Subcutaneous abdominal adipose tissue (tissue), 5 donors: ENCODE measurements at regions not wholly inside any gene's neighbourhood (a gene's known extent, or its start where the extent isn't known, plus 50 kb on each side); places are given as distances from the start of the nearest gene placed in this dataset.

Experiments
- H3K27ac ChIP-seq: one replicate; pipeline ENCODE4 v1.7.0; 2013; ENCODE audit warnings: low read depth, mild to moderate bottlenecking, inconsistent platforms, low read length, moderate library complexity
- H3K27me3 ChIP-seq, 5 donors: one replicate each; pipeline ENCODE4 v1.7.0; 2013; ENCODE audit warnings: low read length in 5 of 5, inconsistent platforms in 1 of 5; ENCODE audit not compliant: control insufficient read depth in 5 of 5, insufficient read depth in 4 of 5
- H3K36me3 ChIP-seq, 5 donors: one replicate each; pipeline ENCODE4 v1.7.0; 2013; ENCODE audit warnings: low read length in 5 of 5; ENCODE audit not compliant: control insufficient read depth in 5 of 5, insufficient read depth in 5 of 5
- H3K4me1 ChIP-seq, 5 donors: one replicate each; pipeline ENCODE4 v1.7.0; 2013; ENCODE audit warnings: low read length in 5 of 5, mild to moderate bottlenecking in 3 of 5, moderate library complexity in 1 of 5; ENCODE audit not compliant: control insufficient read depth in 5 of 5, insufficient read depth in 5 of 5
- H3K4me3 ChIP-seq, 5 donors: one replicate each; pipeline ENCODE4 v1.7.0; 2013; ENCODE audit warnings: low read length in 5 of 5, low read depth in 1 of 5
- H3K9ac ChIP-seq, 5 donors: one replicate each; pipeline ENCODE4 v1.7.0; 2013; ENCODE audit warnings: low read length in 5 of 5, mild to moderate bottlenecking in 4 of 5, moderate library complexity in 3 of 5
- H3K9me3 ChIP-seq, 5 donors: one replicate each; pipeline ENCODE4 v1.7.0; 2013; ENCODE audit warnings: low read length in 5 of 5; ENCODE audit not compliant: control insufficient read depth in 5 of 5
- donor health status: healthy.
- donor health status: healthy.
- donor health status: healthy.
- donor health status: healthy.
- donor health status: healthy.

DNA sequence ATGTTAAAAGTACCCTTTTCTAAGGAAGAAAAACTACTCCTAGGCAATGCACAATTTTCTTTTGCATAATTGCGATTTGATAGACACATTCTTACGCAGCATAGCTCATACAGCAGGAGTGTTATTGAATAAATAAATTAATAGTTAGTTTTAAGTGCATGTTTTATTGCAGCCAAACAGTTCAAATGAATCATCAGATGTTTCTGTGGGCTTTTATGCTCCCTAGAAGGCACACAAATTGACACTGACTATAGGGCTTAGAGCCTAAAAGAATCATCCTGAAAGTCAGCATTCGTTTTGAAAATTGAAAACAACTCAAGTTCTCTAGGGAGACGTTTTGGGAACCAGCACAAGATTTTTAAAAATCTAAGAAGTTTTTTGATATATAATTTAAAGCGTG lies 411.9 kb downstream of the HLX start:
- H3K27ac ChIP-seq, result no peak overlapping the region
- no peaks in the 10 kb centered on the region for H3K36me3 ChIP-seq
- H3K4me3 ChIP-seq, result no peak overlapping the region
- no peaks in the 10 kb centered on the region for H3K27me3 ChIP-seq
- no peak overlapping the region for H3K9ac ChIP-seq
- no peaks in the 10 kb centered on the region for H3K9me3 ChIP-seq
- no peaks in the 10 kb centered on the region for H3K4me1 ChIP-seq

DNA sequence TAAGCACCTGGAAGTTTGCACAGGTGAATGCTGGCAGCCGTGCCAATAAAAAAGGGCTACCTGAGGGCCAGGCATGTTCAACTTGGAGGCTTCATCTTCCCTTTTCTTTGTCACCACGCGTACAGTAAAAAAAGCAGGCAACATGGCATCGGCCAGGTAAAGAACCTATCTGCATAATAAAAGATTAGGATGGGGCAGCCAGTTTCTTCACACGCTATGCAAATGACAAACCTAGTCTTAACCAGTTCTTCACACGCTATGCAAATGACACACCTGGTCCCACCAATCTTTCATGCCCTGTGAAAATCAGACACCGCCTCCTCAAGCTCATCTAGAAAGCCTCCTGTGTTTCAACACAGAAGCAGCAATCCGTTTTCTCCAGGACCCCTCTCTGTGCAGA lies 413.4 kb downstream of the HLX start:
- Histone ChIP-seq H3K9ac (no peak overlapping the region), H3K36me3 (no peaks in the 10 kb centered on the region), H3K9me3 (no peaks in the 10 kb centered on the region), H3K4me3 (no peak overlapping the region), H3K27ac (no peak overlapping the region), H3K27me3 (no peaks in the 10 kb centered on the region), H3K4me1 (no peaks in the 10 kb centered on the region)

DNA sequence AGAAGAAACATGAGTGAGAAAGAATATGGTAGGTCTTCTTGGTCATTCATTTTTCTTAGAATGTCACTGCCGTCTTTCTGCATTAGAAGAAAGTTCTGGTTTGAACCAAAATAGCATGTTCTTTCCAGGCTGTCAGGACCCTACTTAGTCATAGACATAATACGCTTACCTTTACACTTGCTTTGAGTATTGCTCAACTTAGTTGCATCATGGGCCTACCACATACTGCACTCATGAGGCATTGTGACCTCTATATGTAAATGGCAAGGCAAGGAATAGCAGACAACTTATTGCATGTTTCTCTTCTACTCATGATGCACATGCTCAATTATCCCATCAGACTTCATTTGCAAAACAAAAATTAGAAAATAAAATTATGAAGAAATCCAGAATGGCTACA lies 415.0 kb downstream of the HLX start:
- H3K36me3 ChIP-seq, result no peaks in the 10 kb centered on the region
- no peak overlapping the region for H3K9ac ChIP-seq
- H3K4me1 ChIP-seq, result no peaks in the 10 kb centered on the region
- H3K9me3 ChIP-seq, result no peaks in the 10 kb centered on the region
- H3K27ac ChIP-seq, result no peak overlapping the region
- H3K4me3 ChIP-seq, result no peak overlapping the region
- no peaks in the 10 kb centered on the region for H3K27me3 ChIP-seq

DNA sequence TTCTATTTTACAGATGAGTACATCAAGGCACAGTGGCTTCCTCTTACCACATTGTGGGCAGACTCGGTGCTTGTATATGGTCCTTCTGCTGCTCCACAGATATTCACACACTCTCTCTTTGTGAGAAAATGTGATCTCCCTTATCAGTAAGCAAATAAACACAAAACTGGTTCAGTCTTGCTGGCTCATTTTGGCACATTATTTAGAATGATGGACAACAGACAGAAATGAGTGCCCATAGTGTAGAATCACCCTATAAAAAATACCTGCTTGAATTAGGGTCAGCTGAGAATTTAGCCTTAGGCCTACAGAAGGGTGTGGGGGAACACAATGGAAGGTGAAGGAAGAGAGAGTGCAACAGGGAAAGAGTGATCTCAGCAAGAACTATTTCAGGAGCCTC lies 423.1 kb downstream of the HLX start:
- Histone ChIP-seq H3K4me3 (no peak overlapping the region), H3K27ac (no peak overlapping the region), H3K27me3 (no peaks in the 10 kb centered on the region), H3K36me3 (no peaks in the 10 kb centered on the region), H3K4me1 (no peaks in the 10 kb centered on the region), H3K9ac (no peak overlapping the region), H3K9me3 (no peaks in the 10 kb centered on the region)

DNA sequence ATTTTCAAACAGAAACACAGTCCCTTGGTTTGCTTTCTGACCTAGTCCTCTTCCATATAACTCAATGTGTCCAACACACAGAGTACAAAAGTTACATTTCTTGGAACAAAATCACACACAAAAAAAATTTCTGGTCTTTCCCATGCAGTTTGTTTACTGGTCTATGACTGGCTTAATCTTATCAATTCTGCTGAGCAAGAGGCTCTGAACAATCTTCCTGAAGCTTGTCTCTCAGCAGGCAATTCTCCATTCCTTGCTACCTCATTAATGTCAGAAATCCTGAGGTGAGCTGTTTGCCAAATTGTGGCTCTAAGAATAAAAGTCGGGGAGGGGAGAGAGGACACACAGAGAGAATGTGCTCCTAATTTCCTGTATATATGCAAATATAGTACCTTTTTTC lies 423.6 kb downstream of the HLX start:
- Histone ChIP-seq H3K9ac (no peak overlapping the region), H3K9me3 (no peaks in the 10 kb centered on the region), H3K4me3 (no peak overlapping the region), H3K27me3 (no peaks in the 10 kb centered on the region), H3K27ac (no peak overlapping the region), H3K36me3 (no peaks in the 10 kb centered on the region), H3K4me1 (no peaks in the 10 kb centered on the region)

DNA sequence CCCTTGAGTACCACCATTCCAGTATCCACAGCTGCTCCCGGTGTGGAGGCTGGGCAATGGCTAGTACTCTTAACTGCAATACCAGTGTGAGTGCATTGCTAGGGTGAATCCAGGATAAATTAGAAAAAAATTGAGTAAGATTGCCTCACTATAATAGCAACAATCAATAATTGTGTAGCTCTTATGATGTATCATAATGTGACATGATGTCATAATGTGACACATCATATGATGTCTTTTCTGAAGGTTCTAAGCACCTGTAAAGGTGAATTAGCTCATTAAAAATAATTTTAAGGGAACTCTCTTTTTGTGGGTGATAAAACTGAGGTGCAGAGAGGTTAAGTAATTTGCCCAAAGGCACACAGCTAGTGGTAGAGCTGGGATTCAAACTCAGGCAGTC lies 424.4 kb downstream of the HLX start:
- H3K9me3 ChIP-seq, result peaks cover 0 to under 1% (median 0%) of the 10 kb centered on the region in 5 donors
- no peak overlapping the region for H3K9ac ChIP-seq
- H3K36me3 ChIP-seq, result no peaks in the 10 kb centered on the region
- no peak overlapping the region for H3K27ac ChIP-seq
- H3K4me1 ChIP-seq, result no peaks in the 10 kb centered on the region
- H3K27me3 ChIP-seq, result no peaks in the 10 kb centered on the region
- H3K4me3 ChIP-seq, result no peak overlapping the region

DNA sequence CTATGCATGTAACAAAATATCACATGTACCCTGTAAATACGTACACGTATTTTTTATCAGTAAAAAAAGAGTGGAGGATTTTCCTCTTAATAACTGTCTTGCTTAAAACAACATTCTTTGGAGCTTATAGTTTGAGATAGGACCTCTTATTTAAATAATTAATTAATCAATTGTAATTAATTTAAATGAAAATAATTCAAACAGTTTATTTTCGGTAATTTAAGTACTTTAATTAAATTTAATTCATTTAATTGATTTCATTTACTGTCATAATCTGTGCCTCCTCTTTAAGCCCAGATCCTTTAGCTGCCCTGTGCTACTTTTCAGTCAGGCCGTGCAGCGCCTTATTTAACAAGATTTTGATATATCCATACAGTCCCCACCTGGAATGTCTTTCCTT lies 427.0 kb downstream of the HLX start:
- no peak overlapping the region for H3K27ac ChIP-seq
- peaks cover 0 to 3% (median 0%) of the 10 kb centered on the region in 5 donors for H3K9me3 ChIP-seq
- no peaks in the 10 kb centered on the region for H3K27me3 ChIP-seq
- H3K9ac ChIP-seq, result no peak overlapping the region
- H3K4me3 ChIP-seq, result no peak overlapping the region
- no peaks in the 10 kb centered on the region for H3K4me1 ChIP-seq
- no peaks in the 10 kb centered on the region for H3K36me3 ChIP-seq

DNA sequence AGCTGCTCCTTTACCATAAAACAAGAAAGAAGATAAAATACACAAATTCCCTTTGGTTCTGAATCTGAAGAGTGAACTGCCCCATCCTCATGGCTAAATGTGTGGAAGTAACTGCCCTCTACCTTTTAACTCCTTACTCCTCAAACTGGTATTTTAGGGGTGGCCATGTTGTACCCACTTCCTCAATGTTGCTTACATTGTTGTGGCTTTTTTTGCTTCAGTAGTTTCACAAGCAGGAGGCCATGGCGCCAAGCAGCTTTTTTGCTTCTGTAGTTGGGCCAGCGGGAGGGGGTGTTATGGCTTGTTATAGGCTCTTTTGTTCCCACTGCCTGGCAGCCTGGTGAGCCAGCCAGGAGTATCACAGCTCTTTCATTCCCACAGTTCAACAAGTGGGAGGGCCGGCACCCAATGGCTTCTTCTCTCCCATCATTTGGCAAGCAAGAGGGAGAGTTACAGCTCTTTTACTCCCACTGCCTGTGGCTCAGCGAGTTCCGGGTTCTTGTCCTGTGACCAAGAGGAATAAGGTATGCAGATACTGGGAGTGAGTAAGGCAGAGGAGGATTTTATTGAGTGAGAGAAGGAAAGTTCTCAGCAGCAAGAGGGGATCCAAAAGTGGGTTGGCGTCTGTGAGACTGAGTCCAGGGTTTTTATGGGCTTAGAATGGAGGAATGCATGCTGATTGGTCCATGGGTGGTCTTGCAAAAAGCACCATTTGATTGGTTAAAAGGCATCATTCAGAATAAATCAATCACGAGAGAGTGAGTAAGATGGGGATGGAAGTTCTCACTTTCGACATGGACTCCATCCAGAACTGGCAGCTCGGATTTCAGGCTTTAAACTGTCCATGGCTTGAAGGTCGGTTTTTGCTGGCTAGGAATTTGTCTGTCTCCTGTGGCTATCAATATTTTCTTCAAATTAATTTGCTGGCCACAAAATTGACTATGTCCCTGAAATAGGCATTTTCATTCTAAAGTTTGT lies 429.6 kb downstream of the HLX start:
- no peak overlapping the region for H3K27ac ChIP-seq
- peaks cover 0 to 3% (median 0%) of the 10 kb centered on the region in 5 donors for H3K9me3 ChIP-seq
- H3K4me1 ChIP-seq, result no peaks in the 10 kb centered on the region
- no peak overlapping the region for H3K9ac ChIP-seq
- H3K27me3 ChIP-seq, result no peaks in the 10 kb centered on the region
- H3K4me3 ChIP-seq, result no peak overlapping the region
- H3K36me3 ChIP-seq, result no peaks in the 10 kb centered on the region

DNA sequence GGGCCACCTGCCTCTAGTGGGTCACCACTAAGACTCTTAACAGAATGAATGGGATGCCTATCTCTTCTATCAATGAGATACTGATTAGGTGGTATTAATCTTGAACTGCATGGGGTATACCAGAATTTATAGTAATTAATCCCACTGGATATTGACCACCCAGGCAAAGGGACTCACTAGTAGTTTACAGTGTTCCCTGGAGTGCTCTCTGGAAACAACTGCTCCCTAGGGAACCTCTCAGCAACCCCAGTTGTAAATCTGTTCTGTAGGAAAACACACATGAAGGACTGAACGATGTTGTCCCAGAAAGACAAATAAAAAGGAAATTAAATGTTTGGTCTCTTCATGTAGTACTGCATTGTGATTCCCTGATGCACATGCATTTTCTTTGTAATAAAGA lies 430.5 kb downstream of the HLX start:
- no peak overlapping the region for H3K9ac ChIP-seq

DNA sequence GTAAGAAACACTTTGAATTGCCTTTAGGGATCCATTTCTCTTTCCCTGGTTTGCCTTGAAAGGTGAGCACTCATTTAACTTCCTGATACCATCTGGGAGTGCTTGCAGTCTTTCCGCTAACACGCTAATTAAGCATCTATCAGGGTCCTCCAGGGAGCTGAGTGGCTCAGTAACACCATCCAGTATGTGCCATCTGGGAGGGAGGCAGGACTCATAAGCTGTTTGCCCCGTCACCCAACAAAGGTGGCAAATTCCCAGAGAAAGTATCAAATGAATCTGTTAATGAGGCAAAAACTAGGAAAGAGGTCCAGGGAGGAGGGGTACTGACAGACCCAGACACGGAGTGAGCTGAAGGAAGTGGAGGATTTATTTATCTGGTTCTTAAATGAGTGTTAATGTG lies 430.9 kb downstream of the HLX start:
- Histone ChIP-seq H3K4me3 (no peak overlapping the region), H3K36me3 (no peaks in the 10 kb centered on the region), H3K4me1 (peaks cover 0 to 4% (median 0%) of the 10 kb centered on the region in 5 donors), H3K27me3 (no peaks in the 10 kb centered on the region), H3K9me3 (peaks cover 0 to 3% (median 0%) of the 10 kb centered on the region in 5 donors), H3K27ac (no peak overlapping the region), H3K9ac (no peak overlapping the region)

More for the DNA sequence above, 430.5 kb downstream of the HLX start:
- Histone ChIP-seq H3K4me1 (no peaks in the 10 kb centered on the region), H3K27me3 (no peaks in the 10 kb centered on the region), H3K36me3 (no peaks in the 10 kb centered on the region), H3K27ac (no peak overlapping the region), H3K9me3 (peaks cover 0 to 3% (median 0%) of the 10 kb centered on the region in 5 donors), H3K4me3 (no peak overlapping the region)
